Suprapubic skin (tissue), 4 donors: ENCODE measurements at regions not wholly inside any gene's neighbourhood (a gene's known extent, or its start where the extent isn't known, plus 50 kb on each side); places are given as distances from the start of the nearest gene placed in this dataset.

Source experiments
- DNase-seq, 2 donors: peaks; one replicate each; pipeline ENCODE4 v3.0.0-alpha.2; 2019; ENCODE audit warnings: low spot score in 2 of 2
- H3K27ac ChIP-seq: fragments of 200-600 bp; sonication (generic); one replicate; pipeline ENCODE4 v1.5.1; 2019
- H3K27me3 ChIP-seq: fragments of 200-600 bp; sonication (generic); one replicate; pipeline ENCODE4 v1.5.1; 2019
- H3K36me3 ChIP-seq: fragments of 200-600 bp; sonication (generic); one replicate; pipeline ENCODE4 v1.5.1; 2019
- H3K4me1 ChIP-seq: fragments of 200-600 bp; sonication (generic); one replicate; pipeline ENCODE4 v1.5.1; 2019
- H3K4me3 ChIP-seq: fragments of 200-600 bp; sonication (generic); one replicate; pipeline ENCODE4 v1.5.1; 2019; ENCODE audit warnings: mild to moderate bottlenecking
- H3K9me3 ChIP-seq: fragments of 200-600 bp; sonication (generic); one replicate; pipeline ENCODE4 v1.5.1; 2019
- EP300 ChIP-seq: sonication (generic); formaldehyde crosslinking; IDR thresholded peaks from one replicate; pipeline ENCODE4 v1.6.1; 2017; ENCODE audit warnings: antibody characterized with exemption
- POLR2A ChIP-seq, 2 donors: fragments of 450-650 bp; IDR thresholded peaks; one replicate each; pipeline ENCODE4 v1.6.1; 2017; ENCODE audit warnings: antibody characterized with exemption in 2 of 2, mild to moderate bottlenecking in 2 of 2, moderate library complexity in 2 of 2
- POLR2AphosphoS5 ChIP-seq, 3 donors: sonication (generic); formaldehyde crosslinking; IDR thresholded peaks; one replicate each; pipeline ENCODE4 v1.6.1; 2017; ENCODE audit warnings: antibody characterized with exemption in 3 of 3
- WGBS: methylation state at CpG from one replicate; pipeline ENCODE4 v1.1.5; 2018; 5-methylcytosine and 5-hydroxymethylcytosine counted together
- TF ChIP-seq, protein P1 (sequence below), 2 donors: fragments of 200-600 bp in 1 of 2; fragments of 450-650 bp in 1 of 2; sonication (generic) in 1 of 2; IDR thresholded peaks; one replicate each; pipeline ENCODE4 v1.5.1; 2016 to 2019; ENCODE audit warnings: antibody characterized with exemption in 2 of 2, mild to moderate bottlenecking in 1 of 2, moderate library complexity in 1 of 2

DNA sequence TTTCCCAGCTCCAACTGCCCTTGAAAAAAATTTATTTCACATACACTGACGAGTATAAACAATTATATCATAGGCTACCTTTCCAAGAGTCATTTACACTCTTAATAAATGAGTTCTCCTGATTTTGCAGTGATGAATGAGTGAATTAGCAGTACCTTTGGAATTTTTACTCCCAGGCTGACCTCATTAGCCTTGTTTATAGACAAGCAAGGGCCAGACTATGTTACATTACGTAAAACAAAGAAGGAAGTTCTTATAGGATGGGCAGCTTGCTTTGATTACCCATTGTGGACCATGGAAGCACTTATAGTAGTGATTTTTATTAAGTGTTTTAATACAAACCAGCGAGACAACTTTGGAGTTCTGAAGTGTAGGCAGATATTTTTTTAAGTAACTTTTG is 112.9 kb upstream of the C1QTNF7 start:
- Histone ChIP-seq H3K27me3 (no peaks in the 10 kb centered on the region), H3K4me3 (no peak overlapping the region), H3K36me3 (no peaks in the 10 kb centered on the region), H3K9me3 (no peaks in the 10 kb centered on the region), H3K4me1 (no peaks in the 10 kb centered on the region), H3K27ac (no peak overlapping the region)
- 65% methylated on average over 3 of the region's 3 CpGs for WGBS
- no peak for DNase-seq
- TF ChIP-seq POLR2A (IDR thresholded peaks at IDR 0.05) (no peak), POLR2AphosphoS5 (IDR thresholded peaks at IDR 0.05) (no peak), EP300 (no peak)
- TF ChIP-seq, protein P1, sequence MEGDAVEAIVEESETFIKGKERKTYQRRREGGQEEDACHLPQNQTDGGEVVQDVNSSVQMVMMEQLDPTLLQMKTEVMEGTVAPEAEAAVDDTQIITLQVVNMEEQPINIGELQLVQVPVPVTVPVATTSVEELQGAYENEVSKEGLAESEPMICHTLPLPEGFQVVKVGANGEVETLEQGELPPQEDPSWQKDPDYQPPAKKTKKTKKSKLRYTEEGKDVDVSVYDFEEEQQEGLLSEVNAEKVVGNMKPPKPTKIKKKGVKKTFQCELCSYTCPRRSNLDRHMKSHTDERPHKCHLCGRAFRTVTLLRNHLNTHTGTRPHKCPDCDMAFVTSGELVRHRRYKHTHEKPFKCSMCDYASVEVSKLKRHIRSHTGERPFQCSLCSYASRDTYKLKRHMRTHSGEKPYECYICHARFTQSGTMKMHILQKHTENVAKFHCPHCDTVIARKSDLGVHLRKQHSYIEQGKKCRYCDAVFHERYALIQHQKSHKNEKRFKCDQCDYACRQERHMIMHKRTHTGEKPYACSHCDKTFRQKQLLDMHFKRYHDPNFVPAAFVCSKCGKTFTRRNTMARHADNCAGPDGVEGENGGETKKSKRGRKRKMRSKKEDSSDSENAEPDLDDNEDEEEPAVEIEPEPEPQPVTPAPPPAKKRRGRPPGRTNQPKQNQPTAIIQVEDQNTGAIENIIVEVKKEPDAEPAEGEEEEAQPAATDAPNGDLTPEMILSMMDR (IDR thresholded peaks at IDR 0.05): no peak

DNA sequence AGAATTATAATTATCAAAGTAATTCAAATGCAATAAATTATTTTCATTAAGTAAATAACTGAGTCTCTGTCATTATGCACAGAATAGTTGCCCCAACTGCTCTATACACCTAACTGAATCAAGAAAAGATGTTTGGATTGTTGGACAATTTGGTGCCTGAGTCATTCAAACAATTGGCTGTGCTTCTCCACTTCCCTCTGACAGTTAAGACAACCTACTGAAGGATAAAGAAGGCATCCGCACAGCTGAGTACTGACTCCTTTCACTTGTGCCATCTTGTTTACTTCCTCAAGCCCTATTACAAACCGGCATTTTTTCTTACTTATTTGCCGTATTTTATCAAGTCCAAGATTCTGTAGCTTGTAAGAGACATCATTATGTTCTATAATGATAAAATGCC is 110.6 kb upstream of the C1QTNF7 start:
- H3K4me3 ChIP-seq: no peak overlapping the region
- TF ChIP-seq POLR2A (IDR thresholded peaks at IDR 0.05) (no peak), POLR2AphosphoS5 (IDR thresholded peaks at IDR 0.05) (no peak), EP300 (no peak)
- no peaks in the 10 kb centered on the region for H3K9me3 ChIP-seq
- H3K36me3 ChIP-seq: no peaks in the 10 kb centered on the region
- no peaks in the 10 kb centered on the region for H3K27me3 ChIP-seq
- WGBS: 66% methylated on average over 3 of the region's 3 CpGs
- no peaks in the 10 kb centered on the region for H3K4me1 ChIP-seq
- no peak for DNase-seq
- no peak overlapping the region for H3K27ac ChIP-seq

DNA sequence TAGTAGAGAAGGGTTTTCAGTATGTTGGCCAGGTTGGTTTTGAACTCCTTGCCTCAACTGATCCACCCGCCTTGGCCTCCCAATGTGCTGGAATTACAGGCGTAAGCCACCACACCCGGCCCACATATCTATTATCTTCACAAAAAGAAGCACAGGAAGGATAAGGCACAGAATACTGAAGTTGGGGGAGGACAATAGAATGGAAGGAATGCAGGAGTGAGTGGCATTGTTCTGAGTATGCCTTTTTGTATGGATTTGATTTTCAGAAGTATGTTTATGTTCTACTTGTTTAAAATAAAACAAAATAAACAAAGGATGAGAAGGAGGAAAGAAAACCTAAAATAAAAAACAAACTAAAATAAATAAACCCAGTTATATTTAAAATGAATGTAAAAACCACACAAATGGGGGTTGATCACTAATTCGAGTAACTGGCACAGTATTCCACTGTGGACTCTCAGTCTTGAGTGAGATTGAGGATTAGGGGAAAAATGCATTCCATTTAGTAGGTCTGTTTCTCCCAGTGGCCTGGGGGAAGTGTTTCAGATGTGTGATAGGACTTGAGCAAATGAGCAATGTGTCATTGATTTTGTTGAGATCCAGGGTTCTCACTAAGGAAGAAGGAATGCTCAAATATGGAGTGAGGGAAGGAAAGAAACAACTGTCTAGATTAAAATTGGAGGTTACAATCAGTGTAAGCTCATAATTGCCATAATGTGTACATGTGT is 109.0 kb upstream of the C1QTNF7 start:
- no peak for DNase-seq
- H3K4me1 ChIP-seq: no peaks in the 10 kb centered on the region
- no peaks in the 10 kb centered on the region for H3K36me3 ChIP-seq
- H3K4me3 ChIP-seq: no peak overlapping the region
- H3K27me3 ChIP-seq: no peaks in the 10 kb centered on the region
- WGBS: 92% methylated on average over 4 of the region's 4 CpGs
- TF ChIP-seq EP300 (no peak), POLR2A (IDR thresholded peaks at IDR 0.05) (no peak), POLR2AphosphoS5 (IDR thresholded peaks at IDR 0.05) (no peak)
- TF ChIP-seq, protein P1 (IDR thresholded peaks at IDR 0.05): no peak
- H3K27ac ChIP-seq: no peak overlapping the region
- H3K9me3 ChIP-seq: no peaks in the 10 kb centered on the region

DNA sequence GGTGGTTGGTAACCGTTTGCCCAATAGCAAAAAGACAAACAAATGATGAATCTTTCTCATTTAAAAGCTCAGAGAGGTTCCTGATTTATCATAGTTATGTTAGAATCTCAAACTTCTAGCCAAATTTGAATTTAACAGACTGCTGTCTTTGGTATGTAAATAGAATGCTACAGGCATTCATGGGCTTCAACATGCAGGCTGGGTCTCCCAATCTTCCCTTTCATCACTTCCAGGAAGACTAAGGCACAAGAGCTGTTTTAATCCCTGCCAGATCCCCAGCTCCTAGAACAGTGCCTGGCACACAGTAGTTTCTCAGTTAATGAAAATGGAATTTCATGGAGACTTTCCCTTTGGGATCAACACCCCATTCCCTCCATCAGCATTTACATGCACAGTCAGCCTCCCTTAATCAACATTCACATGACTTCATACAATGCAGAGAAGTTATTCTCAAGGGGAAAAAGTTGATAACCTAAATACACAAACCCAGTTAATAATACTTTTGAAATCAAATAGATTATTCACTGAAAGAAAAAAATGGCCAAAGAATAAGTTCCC is 107.6 kb upstream of the C1QTNF7 start:
- H3K9me3 ChIP-seq: no peaks in the 10 kb centered on the region
- WGBS: 43% methylated on average over 1 of the region's 1 CpG
- TF ChIP-seq POLR2AphosphoS5 (IDR thresholded peaks at IDR 0.05) (no peak), POLR2A (IDR thresholded peaks at IDR 0.05) (no peak), EP300 (no peak)
- TF ChIP-seq, protein P1 (IDR thresholded peaks at IDR 0.05): no peak

DNA sequence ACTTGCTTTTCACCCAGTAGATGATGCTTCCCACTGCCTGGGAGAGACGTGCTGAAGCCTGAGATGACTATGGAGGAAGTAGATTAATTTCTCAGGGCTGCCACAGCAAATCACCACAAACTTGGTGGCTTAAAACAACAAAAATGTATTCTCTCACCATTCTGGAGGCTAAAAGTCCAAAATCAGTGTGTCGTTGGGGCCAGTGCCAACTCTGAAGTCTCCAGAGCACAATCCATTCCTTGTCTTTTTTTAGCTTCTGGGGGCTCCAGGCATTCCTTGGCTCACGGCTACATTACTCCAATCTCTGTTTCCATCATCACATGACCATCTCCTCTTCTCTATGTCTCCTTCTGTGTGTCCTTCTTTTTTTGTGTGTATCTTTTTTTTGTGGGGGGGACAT is 105.8 kb upstream of the C1QTNF7 start:
- TF ChIP-seq POLR2A (IDR thresholded peaks at IDR 0.05) (no peak), POLR2AphosphoS5 (IDR thresholded peaks at IDR 0.05) (no peak), EP300 (no peak)
- TF ChIP-seq, protein P1 (IDR thresholded peaks at IDR 0.05): no peak
- H3K27me3 ChIP-seq: no peaks in the 10 kb centered on the region
- H3K4me1 ChIP-seq: peaks cover 3% of the 10 kb centered on the region
- 35% methylated on average over 3 of the region's 3 CpGs for WGBS
- H3K9me3 ChIP-seq: no peaks in the 10 kb centered on the region
- H3K36me3 ChIP-seq: no peaks in the 10 kb centered on the region
- H3K27ac ChIP-seq: no peak overlapping the region
- DNase-seq: no peak
- no peak overlapping the region for H3K4me3 ChIP-seq

More for the DNA sequence above, 107.6 kb upstream of the C1QTNF7 start:
- Histone ChIP-seq H3K36me3 (no peaks in the 10 kb centered on the region), H3K27ac (no peak overlapping the region), H3K4me3 (no peak overlapping the region), H3K27me3 (no peaks in the 10 kb centered on the region), H3K4me1 (no peaks in the 10 kb centered on the region)
- DNase-seq: no peak
